H1 (cell line): ENCODE measurements at regions not wholly inside any gene's neighbourhood (a gene's known extent, or its start where the extent isn't known, plus 50 kb on each side); places are given as distances from the start of the nearest gene placed in this dataset.

Experiments
- CTCF ChIA-PET: fragments of 300-600 bp; sonication (Branson Sonifier 250); formaldehyde crosslinking; loops from one replicate; lab custom pipeline; 2021; ENCODE audit not compliant: partially characterized antibody; lab: Charles Lee
- POLR2A ChIA-PET: fragments of 300-600 bp; sonication (Branson Sonifier 250); formaldehyde crosslinking; loops from one replicate; lab custom pipeline; 2021; ENCODE audit warnings: inconsistent platforms; ENCODE audit not compliant: partially characterized antibody; lab: Charles Lee
- DNase-seq, 2 experiments: peaks; one replicate each; pipeline versions ENCODE4 v3.0.0 to v3.0.0-alpha.2; 2010 to 2022; ENCODE audit warnings: low spot score in 2 of 2, low read depth in 1 of 2, mixed read lengths in 1 of 2
- FAIRE-seq: peaks from 2 replicates; lab custom pipeline; 2011; peaks lifted over from hg19 to GRCh38; lab: Jason Lieb, UNC
- H2AFZ ChIP-seq: 2 replicates; pipeline ENCODE4 v1.8.1; 2012; ENCODE audit warnings: low read length, inconsistent platforms
- H2AK5ac ChIP-seq: 2 replicates; pipeline ENCODE4 v1.6.1; 2013; ENCODE audit warnings: low read depth, low read length
- H2BK120ac ChIP-seq: replicated peaks from 2 replicates; pipeline ENCODE3; 2013; ENCODE audit warnings: low read depth, low read length, inconsistent platforms
- H2BK12ac ChIP-seq: 2 replicates; pipeline ENCODE4 v1.6.1; 2013; ENCODE audit warnings: low read depth, low read length
- H2BK15ac ChIP-seq: 2 replicates; pipeline ENCODE4 v1.6.1; 2013; ENCODE audit warnings: low read length
- H2BK20ac ChIP-seq: 2 replicates; pipeline ENCODE4 v1.6.1; 2013; ENCODE audit warnings: low read length
- H2BK5ac ChIP-seq: 2 replicates; pipeline ENCODE4 v1.6.1; 2013; ENCODE audit warnings: low read depth, low read length
- H3K14ac ChIP-seq: 2 replicates; pipeline ENCODE4 v1.6.1; 2013; ENCODE audit warnings: inconsistent platforms; ENCODE audit not compliant: insufficient read length
- H3K18ac ChIP-seq: 2 replicates; pipeline ENCODE4 v1.6.1; 2013; ENCODE audit warnings: low read length; ENCODE audit errors: extremely low read depth
- H3K23ac ChIP-seq: 2 replicates; pipeline ENCODE4 v1.6.1; 2013; ENCODE audit warnings: inconsistent platforms; ENCODE audit not compliant: insufficient read length
- H3K23me2 ChIP-seq: 2 replicates; pipeline ENCODE4 v1.6.1; 2013; ENCODE audit warnings: low read depth, low read length
- H3K27ac ChIP-seq: 2 replicates; pipeline ENCODE4 v1.6.1; 2011; ENCODE audit warnings: low read depth, low read length, inconsistent platforms
- H3K27me3 ChIP-seq, 4 experiments: replicated peaks in 1 of 4; 1 replicate in 1 of 4; 2 replicates in 3 of 4; pipeline versions ENCODE4 v1.6.1 to v1.8.1; 2011 to 2013; ENCODE audit warnings: low read length in 3 of 4, mild to moderate bottlenecking in 3 of 4, inconsistent platforms in 2 of 4, mixed read lengths in 2 of 4, moderate library complexity in 1 of 4; ENCODE audit not compliant: control insufficient read depth in 3 of 4, insufficient read depth in 3 of 4; ENCODE audit errors: extremely low read depth in 1 of 4
- H3K36me3 ChIP-seq, 4 experiments: 2 replicates each; pipeline versions ENCODE4 v1.6.1 to v1.8.1; 2011 to 2013; ENCODE audit warnings: mild to moderate bottlenecking in 4 of 4, low read length in 3 of 4, moderate library complexity in 2 of 4, control low read depth in 1 of 4, inconsistent platforms in 1 of 4; ENCODE audit not compliant: insufficient read depth in 4 of 4, control insufficient read depth in 2 of 4
- H3K4ac ChIP-seq: replicated peaks from 2 replicates; pipeline ENCODE3; 2013; ENCODE audit warnings: low read length, low read depth, mixed read lengths, inconsistent platforms; ENCODE audit not compliant: insufficient read length
- H3K4me1 ChIP-seq, 4 experiments: replicated peaks in 1 of 4; 1 replicate in 1 of 4; 2 replicates in 3 of 4; pipeline versions ENCODE4 v1.6.1 to v1.8.1; 2011 to 2013; ENCODE audit warnings: low read length in 3 of 4, inconsistent platforms in 2 of 4, mixed read lengths in 1 of 4; ENCODE audit not compliant: insufficient read depth in 4 of 4, control insufficient read depth in 3 of 4
- H3K4me2 ChIP-seq, 2 experiments: 2 replicates each; pipeline versions ENCODE4 v1.6.1 to v1.8.1; 2011 to 2013; ENCODE audit warnings: low read depth in 2 of 2, low read length in 2 of 2, control low read depth in 1 of 2, inconsistent platforms in 1 of 2, mild to moderate bottlenecking in 1 of 2; ENCODE audit not compliant: insufficient read depth in 1 of 2
- H3K4me3 ChIP-seq, 4 experiments: fragments of 200-600, 300-600 bp in 1 of 4; sonication (generic), shearing (Covaris generic), sonication (Bioruptor Twin) in 1 of 4; 2 replicates each; pipeline versions ENCODE4 v1.5.1 to v1.8.1; 2011 to 2016; ENCODE audit warnings: low read length in 4 of 4, low read depth in 3 of 4, control low read depth in 2 of 4, inconsistent platforms in 2 of 4, mild to moderate bottlenecking in 2 of 4, mixed read lengths in 1 of 4, moderate library complexity in 1 of 4; ENCODE audit not compliant: insufficient read depth in 2 of 4; ENCODE audit errors: extremely low read depth in 1 of 4
- H3K56ac ChIP-seq: replicated peaks from 2 replicates; pipeline ENCODE3; 2013; ENCODE audit warnings: low read depth, mild to moderate bottlenecking, mixed read lengths, low read length, inconsistent platforms; ENCODE audit not compliant: insufficient read length
- H3K79me1 ChIP-seq: 2 replicates; pipeline ENCODE4 v1.6.1; 2013; ENCODE audit warnings: low read depth, low read length, control low read depth
- H3K79me2 ChIP-seq, 2 experiments: 2 replicates each; pipeline versions ENCODE4 v1.6.1 to v1.8.1; 2012 to 2013; ENCODE audit warnings: low read length in 2 of 2, mild to moderate bottlenecking in 2 of 2, inconsistent platforms in 1 of 2; ENCODE audit not compliant: insufficient read depth in 2 of 2, control insufficient read depth in 1 of 2
- H3K9ac ChIP-seq, 4 experiments: replicated peaks in 1 of 4; 1 replicate in 1 of 4; 2 replicates in 3 of 4; pipeline versions ENCODE4 v1.6.1 to v1.8.1; 2011 to 2013; ENCODE audit warnings: low read depth in 3 of 4, low read length in 3 of 4, control low read depth in 2 of 4, mild to moderate bottlenecking in 2 of 4, moderate library complexity in 2 of 4, inconsistent platforms in 1 of 4; ENCODE audit errors: extremely low read depth in 1 of 4
- H3K9me3 ChIP-seq, 2 experiments: 2 replicates each; pipeline versions ENCODE4 v1.6.1 to v1.8.1; 2012 to 2013; ENCODE audit warnings: mild to moderate bottlenecking in 2 of 2, moderate library complexity in 2 of 2, control low read depth in 1 of 2, inconsistent platforms in 1 of 2, low read depth in 1 of 2, low read length in 1 of 2, mixed read lengths in 1 of 2; ENCODE audit not compliant: insufficient read depth in 2 of 2
- H4K20me1 ChIP-seq, 2 experiments: replicated peaks in 1 of 2; 2 replicates each; pipeline versions ENCODE3 to v1.8.1; 2011 to 2013; ENCODE audit warnings: inconsistent platforms in 2 of 2, low read length in 2 of 2, mild to moderate bottlenecking in 1 of 2; ENCODE audit not compliant: insufficient read depth in 2 of 2, control insufficient read depth in 1 of 2
- H4K5ac ChIP-seq: 2 replicates; pipeline ENCODE4 v1.6.1; 2013; ENCODE audit warnings: low read length, low read depth, mixed read lengths, inconsistent platforms; ENCODE audit not compliant: insufficient read length
- H4K8ac ChIP-seq: 2 replicates; pipeline ENCODE4 v1.8.0; 2013; ENCODE audit warnings: mild to moderate bottlenecking, moderate library complexity, low read length, inconsistent platforms; ENCODE audit not compliant: insufficient read depth; ENCODE audit errors: extremely low read depth
- H4K91ac ChIP-seq: replicated peaks from 2 replicates; pipeline ENCODE3; 2013; ENCODE audit warnings: low read length, mixed read lengths, inconsistent platforms; ENCODE audit not compliant: insufficient read length
- SP1 ChIP-seq: IDR thresholded peaks from 2 replicates; pipeline ENCODE4 v1.6.1; 2011; ENCODE audit warnings: low read depth, low read length
- TAF1 ChIP-seq: IDR thresholded peaks from 2 replicates; pipeline ENCODE4 v1.6.1; 2011; ENCODE audit warnings: mild to moderate bottlenecking, low read depth, low read length
- TEAD4 ChIP-seq: IDR thresholded peaks from 2 replicates; pipeline ENCODE4 v1.6.1; 2012; ENCODE audit warnings: low read depth, low read length, inconsistent platforms, mixed read lengths
- WGBS, 2 experiments: shearing (Covaris generic) in 1 of 2; methylation state at CpG; one replicate each; pipeline versions ENCODE4 v1.1.6 to v1.1.7; 2013 to 2015; ENCODE audit warnings: low lambda C conversion rate in 2 of 2, mixed read lengths in 2 of 2, inconsistent platforms in 1 of 2, low coverage in 1 of 2, missing lambda C conversion rate in 1 of 2; ENCODE audit not compliant: insufficient replicate concordance in 2 of 2, insufficient coverage in 1 of 2, insufficient read length in 1 of 2; ENCODE audit errors: extremely low coverage in 1 of 2, missing lambda C conversion rate in 1 of 2; 5-methylcytosine and 5-hydroxymethylcytosine counted together

GRCh38 chr22:44583061-44583760 is 85.2 kb upstream of the RTL6 start:
- Histone ChIP-seq H3K23me2 (no peaks in the 10 kb centered on the region), H3K79me1 (no peaks in the 10 kb centered on the region), H2AK5ac (no peak overlapping the region), H2AFZ (no peak overlapping the region), H3K27ac (no peak overlapping the region), H3K23ac (no peak overlapping the region), H3K56ac (no peak overlapping the region), H2BK20ac (no peak overlapping the region), H3K27me3 (no peaks in the 10 kb centered on the region; a peak in 2 of 7 replicates), H4K20me1 (no peaks in the 10 kb centered on the region), H3K4me3 (no peak overlapping the region), H3K79me2 (no peaks in the 10 kb centered on the region), H3K9me3 (no peaks in the 10 kb centered on the region), H3K4me2 (no peak overlapping the region), H3K18ac (no peak overlapping the region), H3K4ac (no peak overlapping the region), H4K91ac (no peak overlapping the region), H4K5ac (no peak overlapping the region), H3K36me3 (no peaks in the 10 kb centered on the region), H3K14ac (no peak overlapping the region), H2BK15ac (no peak overlapping the region), H2BK12ac (no peak overlapping the region), H2BK120ac (no peak overlapping the region), H2BK5ac (no peak overlapping the region), H3K9ac (no peak overlapping the region), H3K4me1 (no peaks in the 10 kb centered on the region), H4K8ac (no peak overlapping the region)
- CTCF ChIA-PET: interaction anchor here (0.6 to 2.0 kb wide), 7 partner anchors 12 to 1790 kb away, joined by 3 to 6 read pairs (median 4); no protein-coding TSS in a partner anchor
- 81% methylated on average over 13 of the region's 15 CpGs; no CpG with 5 or more reads in 1 of the 2 experiments for WGBS, 2 experiments
- FAIRE-seq (no peak), DNase-seq (no peak)
- no peak for TF ChIP-seq SP1
- TF ChIP-seq TEAD4: no peak
- TF ChIP-seq TAF1: no peak
- POLR2A ChIA-PET: no interaction called here
